Psoas muscle (tissue), 7 donors: ENCODE measurements at regions not wholly inside any gene's neighbourhood (a gene's known extent, or its start where the extent isn't known, plus 50 kb on each side); places are given as distances from the start of the nearest gene placed in this dataset.

Source experiments
- ATAC-seq, 4 donors: fragments of 200-7000 bp; cut with Tn5 transposase; one replicate each; pipeline ENCODE4 v1.9.1; 2020; ENCODE audit warnings: moderate library complexity in 3 of 4, mild to moderate bottlenecking in 2 of 4
- DNase-seq, 2 donors: peaks; one replicate each; pipeline ENCODE4 v3.0.0-alpha.2; 2020
- H3K27ac ChIP-seq: fragments of 200-600 bp; one replicate; pipeline ENCODE4 v1.8.0; 2022
- H3K27me3 ChIP-seq, 3 donors: fragments of 200-600 bp in 1 of 3; one replicate each; pipeline versions ENCODE4 v1.6.1 to v1.8.0; 2013 to 2022; ENCODE audit warnings: low read length in 2 of 3, mild to moderate bottlenecking in 2 of 3, moderate library complexity in 1 of 3; ENCODE audit not compliant: insufficient read depth in 3 of 3
- H3K36me3 ChIP-seq, 2 donors: fragments of 200-600 bp in 1 of 2; one replicate each; pipeline versions ENCODE4 v1.6.1 to v1.8.0; 2013 to 2022; ENCODE audit warnings: low read depth in 1 of 2, mild to moderate bottlenecking in 1 of 2, moderate library complexity in 1 of 2; ENCODE audit not compliant: insufficient read depth in 1 of 2
- H3K4me1 ChIP-seq: fragments of 200-600 bp; one replicate; pipeline ENCODE4 v1.8.0; 2022
- H3K4me3 ChIP-seq: fragments of 200-600 bp; one replicate; pipeline ENCODE4 v1.8.0; 2022; ENCODE audit warnings: mild to moderate bottlenecking
- H3K9me3 ChIP-seq: fragments of 200-600 bp; one replicate; pipeline ENCODE4 v1.8.0; 2022
- WGBS, 3 donors: extraction: QIAGEN DNeasy Blood & Tissue Kit; methylation state at CpG; one replicate each; pipeline versions ENCODE4 v1.1.6 to v1.1.7; 2013; 5-methylcytosine and 5-hydroxymethylcytosine counted together
- intact Hi-C, 2 donors: fragments of 100-400 bp; cut with DNase I; formaldehyde crosslinking; loops; one replicate each; pipeline versions ENCODE4 v1.11.0 to v1.14.2; 2022
- TF ChIP-seq, protein P1 (sequence below): fragments of 200-600 bp; IDR thresholded peaks from one replicate; pipeline ENCODE4 v1.8.0; 2022; ENCODE audit warnings: antibody characterized with exemption
- donor health status: healthy with polysubstance abuse.
- donor health status: DM: no; HTN: no; CAD: no; lungs with moderate emphysema.
- donor health status: Bipolar disorder and iron deficiency.
- donor health status: healthy.
- donor health status: DM: yes; HTN: yes; CAD: no.
- donor health status: DM: no; HTN: no; CAD: no.
- donor health status: DM: yes; HTN: yes; CAD: no.

- Histone ChIP-seq H3K36me3 (no peaks in the 10 kb centered on the region), H3K4me1 (no peaks in the 10 kb centered on the region), H3K27me3 (no peaks in the 10 kb centered on the region), H3K27ac (no peak overlapping the region), H3K9me3 (no peaks in the 10 kb centered on the region), H3K4me3 (no peak overlapping the region)
- TF ChIP-seq, protein P1, sequence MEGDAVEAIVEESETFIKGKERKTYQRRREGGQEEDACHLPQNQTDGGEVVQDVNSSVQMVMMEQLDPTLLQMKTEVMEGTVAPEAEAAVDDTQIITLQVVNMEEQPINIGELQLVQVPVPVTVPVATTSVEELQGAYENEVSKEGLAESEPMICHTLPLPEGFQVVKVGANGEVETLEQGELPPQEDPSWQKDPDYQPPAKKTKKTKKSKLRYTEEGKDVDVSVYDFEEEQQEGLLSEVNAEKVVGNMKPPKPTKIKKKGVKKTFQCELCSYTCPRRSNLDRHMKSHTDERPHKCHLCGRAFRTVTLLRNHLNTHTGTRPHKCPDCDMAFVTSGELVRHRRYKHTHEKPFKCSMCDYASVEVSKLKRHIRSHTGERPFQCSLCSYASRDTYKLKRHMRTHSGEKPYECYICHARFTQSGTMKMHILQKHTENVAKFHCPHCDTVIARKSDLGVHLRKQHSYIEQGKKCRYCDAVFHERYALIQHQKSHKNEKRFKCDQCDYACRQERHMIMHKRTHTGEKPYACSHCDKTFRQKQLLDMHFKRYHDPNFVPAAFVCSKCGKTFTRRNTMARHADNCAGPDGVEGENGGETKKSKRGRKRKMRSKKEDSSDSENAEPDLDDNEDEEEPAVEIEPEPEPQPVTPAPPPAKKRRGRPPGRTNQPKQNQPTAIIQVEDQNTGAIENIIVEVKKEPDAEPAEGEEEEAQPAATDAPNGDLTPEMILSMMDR = no peak
- DNase-seq (peak in 1 of 2 donors; percentile 41), ATAC-seq (no peak)
- intact Hi-C loops = no loop called here
- 74 to 83% (median 82%) methylated on average over 48 to 52 of the region's 52 CpGs for WGBS, 3 donors
Observed at GRCh38 chr17:22409160-22409751, 716.9 kb downstream of the KCNJ18 start.

DNA sequence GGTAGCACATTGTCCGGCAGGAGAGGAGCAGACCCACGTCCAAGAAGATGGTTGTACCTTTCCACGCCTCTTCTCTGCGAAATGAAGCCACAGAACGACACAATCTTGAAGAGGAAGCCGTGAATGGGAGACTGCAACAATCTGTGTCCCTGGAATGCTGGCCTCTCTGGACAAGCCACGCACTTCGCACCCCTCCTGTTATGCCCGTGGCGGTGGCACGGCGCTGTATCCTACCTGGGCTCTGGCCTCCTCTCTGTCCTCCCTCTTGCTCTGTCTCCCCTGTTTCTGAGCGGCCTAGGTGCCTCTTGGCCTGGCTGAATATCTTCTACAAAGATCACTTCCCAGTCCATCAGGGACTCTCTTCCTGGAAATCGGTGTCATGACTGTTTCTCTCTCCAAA lies 717.8 kb downstream of the KCNJ18 start:
- Histone ChIP-seq H3K27me3 (no peaks in the 10 kb centered on the region), H3K4me3 (no peak overlapping the region), H3K9me3 (no peaks in the 10 kb centered on the region), H3K27ac (no peak overlapping the region), H3K36me3 (no peaks in the 10 kb centered on the region), H3K4me1 (no peaks in the 10 kb centered on the region)
- TF ChIP-seq, protein P1 = no peak
- no peak for ATAC-seq
- WGBS, 3 donors = 71 to 84% (median 72%) methylated on average over 13 to 14 of the region's 14 CpGs
- intact Hi-C loops = loop anchor here in 1 of 2 donors (10.0 kb wide), 1 partner anchor 65 kb away; no protein-coding TSS in a partner anchor
- DNase-seq = no peak

- Histone ChIP-seq H3K36me3 (no peaks in the 10 kb centered on the region), H3K4me3 (no peak overlapping the region), H3K9me3 (no peaks in the 10 kb centered on the region), H3K27me3 (no peaks in the 10 kb centered on the region), H3K4me1 (no peaks in the 10 kb centered on the region), H3K27ac (no peak overlapping the region)
- TF ChIP-seq, protein P1 = no peak
- DNase-seq (no peak), ATAC-seq (no peak)
- 83 to 85% (median 85%) methylated on average over 38 of the region's 38 CpGs for WGBS, 3 donors
- intact Hi-C loops = loop anchor here in 1 of 2 donors (10.0 kb wide), 1 partner anchor 64 kb away; no protein-coding TSS in a partner anchor
Observed at GRCh38 chr17:22411185-22411784, 719.0 kb downstream of the KCNJ18 start.

DNA sequence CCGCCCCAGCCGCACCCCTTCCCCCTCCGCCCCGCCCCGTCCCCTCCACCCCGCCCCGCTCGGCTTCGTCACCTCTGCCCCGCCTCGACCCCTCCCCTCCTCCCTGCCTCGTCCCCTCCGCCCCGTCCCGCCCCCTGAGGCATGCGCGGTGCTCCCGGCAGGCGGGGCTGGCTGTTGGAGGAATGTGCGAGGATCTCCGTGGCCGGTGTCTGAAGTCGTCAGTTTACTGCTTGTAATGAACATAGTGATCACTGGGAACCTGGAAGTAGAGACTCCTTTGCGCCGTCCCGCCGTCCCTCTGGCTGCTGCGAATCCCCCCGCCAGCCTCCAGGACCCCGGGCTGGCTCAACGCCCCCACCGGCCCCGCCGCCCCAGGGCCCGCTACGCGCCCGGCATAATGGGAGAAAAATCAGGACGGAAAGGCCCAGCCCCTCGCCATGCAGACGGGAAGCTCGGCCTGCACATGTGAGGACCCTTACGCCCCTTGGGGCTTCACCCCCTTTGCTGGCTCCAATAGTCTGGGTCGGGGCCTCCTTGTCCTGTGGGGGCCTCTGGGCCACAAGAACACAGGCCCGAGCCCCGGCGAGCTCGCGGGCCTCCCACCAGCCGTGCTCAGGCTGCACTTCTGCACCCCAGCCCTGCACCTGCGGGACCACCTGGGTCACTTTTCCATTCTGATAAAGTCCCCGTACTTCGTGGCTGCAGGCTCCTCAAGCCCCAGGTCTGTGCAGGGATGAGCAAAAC lies 743.1 kb downstream of the KCNJ18 start:
- H3K4me1 ChIP-seq = no peaks in the 10 kb centered on the region
- intact Hi-C loops = no loop called here
- TF ChIP-seq, protein P1 = no peak
- DNase-seq (no peak), ATAC-seq (no peak)
- no peaks in the 10 kb centered on the region for H3K36me3 ChIP-seq
- H3K4me3 ChIP-seq = no peak overlapping the region
- H3K27ac ChIP-seq = no peak overlapping the region
- WGBS, 3 donors = 59 to 68% (median 64%) methylated on average over 34 to 49 of the region's 53 CpGs
- H3K27me3 ChIP-seq = peaks cover 0 to 2% (median 0%) of the 10 kb centered on the region in 3 donors
- no peaks in the 10 kb centered on the region for H3K9me3 ChIP-seq
